ENCODE measurements at regions not wholly inside any gene's neighbourhood (a gene's known extent, or its start where the extent isn't known, plus 50 kb on each side); places are given as distances from the start of the nearest gene placed in this dataset.

DNA sequence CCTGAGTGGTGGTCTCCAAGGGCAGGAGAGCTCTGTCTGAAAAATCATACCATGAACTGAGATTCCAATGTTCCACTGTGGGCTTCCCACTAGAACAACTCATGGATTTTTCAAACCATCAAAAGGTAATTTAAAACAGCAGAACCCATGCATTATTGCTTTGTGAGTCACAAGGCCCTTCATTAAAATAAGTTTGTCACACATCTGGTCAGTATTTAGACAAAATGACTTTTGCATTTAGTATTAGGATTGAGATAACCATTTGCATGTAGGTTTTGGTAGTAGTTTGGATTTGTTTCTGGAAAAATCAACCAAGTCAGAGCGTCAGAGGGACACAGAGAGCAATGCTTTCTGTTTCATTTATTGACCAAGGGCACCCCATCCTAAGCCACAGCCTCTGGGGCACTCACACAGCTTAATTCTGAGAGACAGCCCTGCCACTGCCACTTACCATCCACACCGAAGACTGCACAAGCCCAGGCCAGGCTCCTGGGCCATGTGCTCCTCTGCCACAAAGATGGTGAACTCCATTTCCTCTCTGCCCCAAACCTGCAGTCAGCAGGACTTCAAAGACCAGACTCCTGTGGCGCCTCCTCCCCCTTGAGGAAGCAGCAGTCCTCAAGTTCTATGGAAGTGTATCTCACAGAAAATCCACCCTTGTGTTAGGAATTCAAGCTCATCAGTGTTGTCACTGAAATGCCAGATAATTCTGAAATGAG is 132.6 kb upstream of the DUSP10 start:
- TF ChIP-seq, protein P1, sequence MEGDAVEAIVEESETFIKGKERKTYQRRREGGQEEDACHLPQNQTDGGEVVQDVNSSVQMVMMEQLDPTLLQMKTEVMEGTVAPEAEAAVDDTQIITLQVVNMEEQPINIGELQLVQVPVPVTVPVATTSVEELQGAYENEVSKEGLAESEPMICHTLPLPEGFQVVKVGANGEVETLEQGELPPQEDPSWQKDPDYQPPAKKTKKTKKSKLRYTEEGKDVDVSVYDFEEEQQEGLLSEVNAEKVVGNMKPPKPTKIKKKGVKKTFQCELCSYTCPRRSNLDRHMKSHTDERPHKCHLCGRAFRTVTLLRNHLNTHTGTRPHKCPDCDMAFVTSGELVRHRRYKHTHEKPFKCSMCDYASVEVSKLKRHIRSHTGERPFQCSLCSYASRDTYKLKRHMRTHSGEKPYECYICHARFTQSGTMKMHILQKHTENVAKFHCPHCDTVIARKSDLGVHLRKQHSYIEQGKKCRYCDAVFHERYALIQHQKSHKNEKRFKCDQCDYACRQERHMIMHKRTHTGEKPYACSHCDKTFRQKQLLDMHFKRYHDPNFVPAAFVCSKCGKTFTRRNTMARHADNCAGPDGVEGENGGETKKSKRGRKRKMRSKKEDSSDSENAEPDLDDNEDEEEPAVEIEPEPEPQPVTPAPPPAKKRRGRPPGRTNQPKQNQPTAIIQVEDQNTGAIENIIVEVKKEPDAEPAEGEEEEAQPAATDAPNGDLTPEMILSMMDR (IDR thresholded peaks at IDR 0.05): no peak
- TF ChIP-seq POLR2A (IDR thresholded peaks at IDR 0.05): no peak
